Natural killer cell (primary cell): ENCODE measurements at regions not wholly inside any gene's neighbourhood (a gene's known extent, or its start where the extent isn't known, plus 50 kb on each side); places are given as distances from the start of the nearest gene placed in this dataset.

ENCODE experiments used
- ATAC-seq, 3 donors: fragments of 150-1000 bp in 2 of 3; fragments of 200-7000 bp in 1 of 3; cut with Tn5 transposase; 1 replicate in 1 of 3; 2 replicates in 2 of 3; pipeline ENCODE4 v1.10.0; 2021; ENCODE audit warnings: mild to moderate bottlenecking in 2 of 3, moderate library complexity in 2 of 3
- DNase-seq, 2 donors: peaks; one replicate each; pipeline versions ENCODE4 v3.0.0 to v3.0.0-alpha.2; 2013 to 2021; ENCODE audit warnings: mixed read lengths in 1 of 2
- H3K27ac ChIP-seq: one replicate; pipeline ENCODE4 v1.5.1; 2013; ENCODE audit warnings: mild to moderate bottlenecking, low read length
- H3K27me3 ChIP-seq: one replicate; pipeline ENCODE4 v1.6.1; 2013; ENCODE audit warnings: low read length; ENCODE audit not compliant: control insufficient read depth, insufficient read depth
- H3K36me3 ChIP-seq: one replicate; pipeline ENCODE4 v1.6.1; 2013; ENCODE audit warnings: low read length; ENCODE audit not compliant: control insufficient read depth, insufficient read depth
- H3K4me1 ChIP-seq: one replicate; pipeline ENCODE4 v1.6.1; 2013; ENCODE audit warnings: low read length; ENCODE audit not compliant: control insufficient read depth, insufficient read depth
- H3K4me3 ChIP-seq: one replicate; pipeline ENCODE4 v1.5.1; 2013; ENCODE audit warnings: low read length
- H3K9me3 ChIP-seq: one replicate; pipeline ENCODE4 v1.6.1; 2013; ENCODE audit warnings: low read length; ENCODE audit not compliant: control insufficient read depth, insufficient read depth
- H3K27ac Mint-ChIP-seq, 2 donors: one replicate each; pipeline ENCODE4 v1.8.0; 2022; ENCODE audit warnings: mild to moderate bottlenecking in 2 of 2, mixed read lengths in 2 of 2, moderate library complexity in 1 of 2
- H3K27me3 Mint-ChIP-seq, 2 donors: one replicate each; pipeline ENCODE4 v1.8.0; 2022; ENCODE audit warnings: low read depth in 2 of 2, mixed read lengths in 2 of 2
- H3K36me3 Mint-ChIP-seq: one replicate; pipeline ENCODE4 v1.8.0; 2022; ENCODE audit warnings: mixed read lengths
- H3K4me1 Mint-ChIP-seq, 2 donors: one replicate each; pipeline ENCODE4 v1.8.0; 2022; ENCODE audit warnings: mixed read lengths in 2 of 2
- H3K4me3 Mint-ChIP-seq: one replicate; pipeline ENCODE4 v1.8.0; 2022; ENCODE audit warnings: mild to moderate bottlenecking, moderate library complexity, mixed read lengths
- H3K9me3 Mint-ChIP-seq, 2 donors: one replicate each; pipeline ENCODE4 v1.8.0; 2022; ENCODE audit warnings: mixed read lengths in 2 of 2
- WGBS: methylation state at CpG from one replicate; pipeline ENCODE4 v1.1.7; 2013; ENCODE audit warnings: missing lambda C conversion rate; ENCODE audit not compliant: insufficient coverage; 5-methylcytosine and 5-hydroxymethylcytosine counted together
- intact Hi-C: fragments of 100-400 bp; cut with micrococcal nuclease; formaldehyde crosslinking; loops from one replicate; pipeline ENCODE4 v1.14.2; 2022
- TF ChIP-seq, protein P1 (sequence below): fragments of 200-600 bp; IDR thresholded peaks from one replicate; pipeline ENCODE4 v1.8.0; 2022; ENCODE audit warnings: antibody characterized with exemption

DNA sequence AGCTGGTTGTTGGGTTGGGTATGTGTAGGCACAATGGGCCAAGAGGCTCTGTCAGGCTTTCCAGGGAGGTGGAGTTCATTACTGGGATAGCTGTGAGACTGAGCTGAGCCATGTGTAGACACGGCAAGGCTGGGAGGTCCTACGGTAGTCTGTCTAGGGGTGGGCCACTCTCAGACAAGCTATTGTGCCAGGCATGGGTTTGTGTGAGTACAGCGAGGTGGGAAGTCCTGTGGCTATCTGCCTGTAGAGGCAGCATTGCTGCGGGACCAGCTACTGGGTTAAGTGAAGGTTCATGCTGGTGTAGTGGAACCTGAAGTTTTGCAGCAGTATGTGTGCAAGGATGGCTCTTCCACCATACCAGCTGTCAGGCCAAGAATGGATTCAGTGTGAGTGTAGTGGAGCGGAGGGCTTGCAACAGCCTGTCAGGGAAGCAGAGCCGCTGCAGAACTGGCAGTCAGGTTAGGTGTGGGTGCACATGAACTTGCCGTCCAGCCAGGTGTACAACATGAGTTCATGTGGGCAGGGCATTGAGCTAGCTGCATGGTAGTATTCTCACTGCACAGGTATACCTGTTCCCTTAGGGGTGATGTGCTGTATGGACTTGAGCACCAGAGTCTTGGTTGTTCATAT is 78.0 kb upstream of the CENPW start:
- H3K4me3 Mint-ChIP-seq: no peak overlapping the region
- no peak overlapping the region for H3K27ac Mint-ChIP-seq

DNA sequence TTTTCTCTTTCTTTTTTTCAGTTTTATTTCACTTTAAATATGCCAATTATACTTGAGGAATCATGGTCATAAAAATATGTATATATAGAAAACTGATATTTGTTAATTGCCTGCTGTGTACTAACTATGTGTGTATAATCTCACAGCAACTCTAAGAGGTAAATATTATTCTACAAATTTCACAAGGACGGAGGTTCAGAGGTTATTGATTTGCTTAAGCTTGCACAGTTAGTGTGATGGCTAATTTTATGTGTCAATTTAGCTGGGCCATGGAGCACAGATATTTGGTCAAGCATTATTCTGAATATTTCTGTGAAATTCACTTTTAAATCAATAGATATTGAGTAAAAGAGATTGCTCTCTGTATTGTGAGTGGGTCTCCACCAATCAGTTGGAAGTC is 75.7 kb upstream of the CENPW start:
- Histone ChIP-seq H3K27me3 (no peaks in the 10 kb centered on the region), H3K4me1 (no peaks in the 10 kb centered on the region), H3K9me3 (peaks cover 10% of the 10 kb centered on the region), H3K27ac (no peak overlapping the region), H3K36me3 (no peaks in the 10 kb centered on the region), H3K4me3 (no peak overlapping the region)
- H3K9me3 Mint-ChIP-seq: peaks cover 12 to 24% of the 10 kb centered on the region in 2 donors
- intact Hi-C loops: no loop called here
- DNase-seq: no peak
- no peak for ATAC-seq
- H3K36me3 Mint-ChIP-seq: peaks cover 19% of the 10 kb centered on the region
- TF ChIP-seq, protein P1, sequence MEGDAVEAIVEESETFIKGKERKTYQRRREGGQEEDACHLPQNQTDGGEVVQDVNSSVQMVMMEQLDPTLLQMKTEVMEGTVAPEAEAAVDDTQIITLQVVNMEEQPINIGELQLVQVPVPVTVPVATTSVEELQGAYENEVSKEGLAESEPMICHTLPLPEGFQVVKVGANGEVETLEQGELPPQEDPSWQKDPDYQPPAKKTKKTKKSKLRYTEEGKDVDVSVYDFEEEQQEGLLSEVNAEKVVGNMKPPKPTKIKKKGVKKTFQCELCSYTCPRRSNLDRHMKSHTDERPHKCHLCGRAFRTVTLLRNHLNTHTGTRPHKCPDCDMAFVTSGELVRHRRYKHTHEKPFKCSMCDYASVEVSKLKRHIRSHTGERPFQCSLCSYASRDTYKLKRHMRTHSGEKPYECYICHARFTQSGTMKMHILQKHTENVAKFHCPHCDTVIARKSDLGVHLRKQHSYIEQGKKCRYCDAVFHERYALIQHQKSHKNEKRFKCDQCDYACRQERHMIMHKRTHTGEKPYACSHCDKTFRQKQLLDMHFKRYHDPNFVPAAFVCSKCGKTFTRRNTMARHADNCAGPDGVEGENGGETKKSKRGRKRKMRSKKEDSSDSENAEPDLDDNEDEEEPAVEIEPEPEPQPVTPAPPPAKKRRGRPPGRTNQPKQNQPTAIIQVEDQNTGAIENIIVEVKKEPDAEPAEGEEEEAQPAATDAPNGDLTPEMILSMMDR: no peak
- no peaks in the 10 kb centered on the region for H3K27me3 Mint-ChIP-seq
- WGBS: 83% methylated on average over 1 of the region's 1 CpG
- H3K4me1 Mint-ChIP-seq: no peaks in the 10 kb centered on the region
- no peak overlapping the region for H3K27ac Mint-ChIP-seq
- H3K4me3 Mint-ChIP-seq: no peak overlapping the region

More for the DNA sequence above, 78.0 kb upstream of the CENPW start:
- Histone ChIP-seq H3K4me3 (no peak overlapping the region), H3K27me3 (no peaks in the 10 kb centered on the region), H3K9me3 (peaks cover 18% of the 10 kb centered on the region), H3K4me1 (no peaks in the 10 kb centered on the region), H3K36me3 (no peaks in the 10 kb centered on the region), H3K27ac (no peak overlapping the region)
- ATAC-seq (no peak), DNase-seq (no peak)
- TF ChIP-seq, protein P1: no peak
- Mint-ChIP-seq H3K9me3 (peaks cover 15 to 28% of the 10 kb centered on the region in 2 donors), H3K27me3 (no peaks in the 10 kb centered on the region), H3K4me1 (no peaks in the 10 kb centered on the region), H3K36me3 (peaks cover 24% of the 10 kb centered on the region)
- 94% methylated on average over 7 of the region's 7 CpGs for WGBS
- intact Hi-C loops: no loop called here

DNA sequence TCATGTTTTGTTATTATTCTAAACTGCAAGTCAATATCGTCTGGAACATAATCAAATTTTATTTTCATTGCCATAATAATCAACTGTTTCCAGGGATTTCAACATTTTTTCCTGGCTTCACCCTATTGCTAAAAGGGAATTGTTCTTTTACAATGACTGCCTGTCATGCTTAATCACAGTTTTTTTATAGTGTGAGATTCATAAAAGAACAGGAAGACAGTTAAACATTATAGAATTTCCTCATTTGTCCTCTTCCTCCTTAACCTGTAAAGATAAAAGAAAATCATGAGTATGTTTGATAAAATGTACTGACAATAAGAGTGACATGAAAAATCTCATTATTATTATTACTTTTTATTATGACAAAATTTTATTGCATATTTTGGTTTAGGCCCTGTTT is 73.3 kb upstream of the CENPW start:
- H3K36me3 ChIP-seq: no peaks in the 10 kb centered on the region
- H3K4me1 ChIP-seq: no peaks in the 10 kb centered on the region
- H3K36me3 Mint-ChIP-seq: no peaks in the 10 kb centered on the region
- H3K9me3 ChIP-seq: peaks cover 5% of the 10 kb centered on the region
- no peak overlapping the region for H3K27ac ChIP-seq
- H3K27me3 ChIP-seq: no peaks in the 10 kb centered on the region
- intact Hi-C loops: no loop called here
- H3K27ac Mint-ChIP-seq: no peak overlapping the region
- WGBS: 100% methylated on average over 1 of the region's 1 CpG
- ATAC-seq: no peak
- no peaks in the 10 kb centered on the region for H3K4me1 Mint-ChIP-seq
- no peaks in the 10 kb centered on the region for H3K27me3 Mint-ChIP-seq
- TF ChIP-seq, protein P1: no peak
- DNase-seq: no peak
- H3K9me3 Mint-ChIP-seq: peaks cover 0 to 12% of the 10 kb centered on the region in 2 donors
- H3K4me3 ChIP-seq: no peak overlapping the region
- H3K4me3 Mint-ChIP-seq: no peak overlapping the region

DNA sequence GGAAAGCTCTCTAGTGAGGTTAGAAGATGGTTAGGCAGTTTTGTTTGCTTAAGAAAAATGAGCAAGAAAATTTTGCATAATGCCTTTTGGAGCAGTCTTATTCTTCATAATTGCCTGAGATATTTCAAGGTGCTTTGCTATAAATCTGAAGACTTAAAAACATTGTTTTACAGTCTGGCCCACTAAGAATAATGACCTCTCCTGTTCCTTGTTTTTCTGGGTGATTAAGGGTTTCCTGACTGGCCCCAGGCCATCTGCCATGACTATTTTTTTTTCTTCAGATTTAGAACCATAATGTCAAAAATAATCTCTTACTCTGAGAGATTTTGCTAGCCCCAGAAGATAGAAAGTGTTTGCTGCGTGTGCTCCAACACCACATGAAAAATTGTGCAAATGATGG is 72.3 kb upstream of the CENPW start:
- H3K36me3 Mint-ChIP-seq: no peaks in the 10 kb centered on the region
- no peak overlapping the region for H3K4me3 Mint-ChIP-seq
- DNase-seq (no peak), ATAC-seq (no peak)
- H3K9me3 Mint-ChIP-seq: peaks cover 0 to 13% of the 10 kb centered on the region in 2 donors
- intact Hi-C loops: no loop called here
- Histone ChIP-seq H3K9me3 (no peaks in the 10 kb centered on the region), H3K4me3 (no peak overlapping the region), H3K36me3 (no peaks in the 10 kb centered on the region), H3K4me1 (no peaks in the 10 kb centered on the region), H3K27ac (no peak overlapping the region), H3K27me3 (no peaks in the 10 kb centered on the region)
- TF ChIP-seq, protein P1: no peak
- H3K27me3 Mint-ChIP-seq: no peaks in the 10 kb centered on the region
- WGBS: 20% methylated on average over 1 of the region's 1 CpG
- no peak overlapping the region for H3K27ac Mint-ChIP-seq
- H3K4me1 Mint-ChIP-seq: no peaks in the 10 kb centered on the region
